RWPE2 (cell line): ENCODE measurements at regions not wholly inside any gene's neighbourhood (a gene's known extent, or its start where the extent isn't known, plus 50 kb on each side); places are given as distances from the start of the nearest gene placed in this dataset.

Experiments
- ATAC-seq: fragments of 200-7000 bp; cut with Tn5 transposase; 3 replicates; pipeline ENCODE4 v1.9.1; 2021; ENCODE audit warnings: low read depth
- DNase-seq: peaks from one replicate; pipeline ENCODE4 v3.0.0-alpha.2; 2020; ENCODE audit warnings: low spot score
- H3K27ac ChIP-seq: fragments of 450-650 bp; 2 replicates; pipeline ENCODE4 v1.5.1; 2017; ENCODE audit warnings: mild to moderate bottlenecking; ENCODE audit not compliant: poor library complexity, severe bottlenecking
- H3K27me3 ChIP-seq: fragments of 250-450 bp; sonication (Bioruptor Pico); 2 replicates; pipeline ENCODE4 v1.5.1; 2021; ENCODE audit warnings: mild to moderate bottlenecking, moderate library complexity; ENCODE audit not compliant: insufficient read depth, poor library complexity, severe bottlenecking
- H3K36me3 ChIP-seq: fragments of 250-450 bp; sonication (Bioruptor Pico); 2 replicates; pipeline ENCODE4 v1.5.1; 2020; ENCODE audit warnings: low read depth, mild to moderate bottlenecking, moderate library complexity
- H3K4me1 ChIP-seq: fragments of 250-450 bp; sonication (Bioruptor Pico); 2 replicates; pipeline ENCODE4 v1.5.1; 2021; ENCODE audit warnings: mild to moderate bottlenecking, moderate library complexity; ENCODE audit not compliant: insufficient read depth, poor library complexity, severe bottlenecking
- H3K4me3 ChIP-seq: fragments of 250-450 bp; sonication (Bioruptor Pico); 2 replicates; pipeline ENCODE4 v1.5.1; 2021; ENCODE audit warnings: mild to moderate bottlenecking, moderate library complexity; ENCODE audit not compliant: severe bottlenecking
- H3K9me3 ChIP-seq: fragments of 250-450 bp; sonication (Bioruptor Pico); 2 replicates; pipeline ENCODE4 v1.5.1; 2021; ENCODE audit warnings: mild to moderate bottlenecking, moderate library complexity; ENCODE audit not compliant: severe bottlenecking
- TF ChIP-seq, protein P1 (sequence below): fragments of 450-650 bp; IDR thresholded peaks from one replicate; pipeline ENCODE4 v1.5.1; 2017; ENCODE audit warnings: mild to moderate bottlenecking, moderate library complexity; ENCODE audit not compliant: poor library complexity, severe bottlenecking

DNA sequence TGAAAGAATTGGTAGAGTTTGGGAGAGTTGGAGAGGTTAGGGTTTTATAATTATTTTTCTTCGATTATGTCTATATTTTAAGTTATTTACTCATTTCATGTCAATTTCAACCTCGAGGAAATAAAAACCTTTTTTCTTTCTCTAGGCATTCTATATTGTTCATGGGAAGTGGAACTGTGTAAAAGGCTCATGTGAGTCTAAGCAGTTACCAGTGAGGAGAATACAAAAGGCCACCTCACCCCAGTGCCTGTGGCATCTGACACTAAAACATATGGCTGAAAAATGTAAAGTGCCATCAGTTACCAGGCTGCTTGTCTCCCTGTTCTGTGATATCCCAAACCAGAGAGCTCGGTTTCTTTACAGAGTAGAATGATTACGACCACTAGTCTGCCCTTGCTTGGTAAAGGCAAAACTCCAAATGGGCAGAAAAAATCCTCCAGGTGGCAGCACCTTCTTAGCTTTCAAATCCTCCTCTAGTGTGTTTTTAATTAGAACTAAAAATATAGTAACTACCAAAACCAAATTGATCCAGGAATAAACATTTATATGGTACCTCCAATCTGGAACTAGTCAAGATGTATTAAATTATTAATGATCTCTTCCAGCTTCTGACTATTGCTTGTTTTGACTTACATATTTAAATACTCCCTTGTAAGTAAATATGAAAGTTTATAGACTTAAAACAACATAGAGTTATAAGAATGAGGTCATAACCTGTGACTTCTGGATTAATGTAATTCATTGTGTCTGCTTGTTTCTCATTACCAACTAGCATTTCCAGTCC is 122.6 kb upstream of the MCHR2 start:
- H3K9me3 ChIP-seq = no peaks in the 10 kb centered on the region
- TF ChIP-seq, protein P1, sequence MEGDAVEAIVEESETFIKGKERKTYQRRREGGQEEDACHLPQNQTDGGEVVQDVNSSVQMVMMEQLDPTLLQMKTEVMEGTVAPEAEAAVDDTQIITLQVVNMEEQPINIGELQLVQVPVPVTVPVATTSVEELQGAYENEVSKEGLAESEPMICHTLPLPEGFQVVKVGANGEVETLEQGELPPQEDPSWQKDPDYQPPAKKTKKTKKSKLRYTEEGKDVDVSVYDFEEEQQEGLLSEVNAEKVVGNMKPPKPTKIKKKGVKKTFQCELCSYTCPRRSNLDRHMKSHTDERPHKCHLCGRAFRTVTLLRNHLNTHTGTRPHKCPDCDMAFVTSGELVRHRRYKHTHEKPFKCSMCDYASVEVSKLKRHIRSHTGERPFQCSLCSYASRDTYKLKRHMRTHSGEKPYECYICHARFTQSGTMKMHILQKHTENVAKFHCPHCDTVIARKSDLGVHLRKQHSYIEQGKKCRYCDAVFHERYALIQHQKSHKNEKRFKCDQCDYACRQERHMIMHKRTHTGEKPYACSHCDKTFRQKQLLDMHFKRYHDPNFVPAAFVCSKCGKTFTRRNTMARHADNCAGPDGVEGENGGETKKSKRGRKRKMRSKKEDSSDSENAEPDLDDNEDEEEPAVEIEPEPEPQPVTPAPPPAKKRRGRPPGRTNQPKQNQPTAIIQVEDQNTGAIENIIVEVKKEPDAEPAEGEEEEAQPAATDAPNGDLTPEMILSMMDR = peak; percentile 88
- no peak overlapping the region for H3K4me3 ChIP-seq
- no peaks in the 10 kb centered on the region for H3K27me3 ChIP-seq
- ATAC-seq (peak; percentile 80), DNase-seq (no peak)
- no peak overlapping the region for H3K27ac ChIP-seq
- no peaks in the 10 kb centered on the region for H3K4me1 ChIP-seq
- no peaks in the 10 kb centered on the region for H3K36me3 ChIP-seq

DNA sequence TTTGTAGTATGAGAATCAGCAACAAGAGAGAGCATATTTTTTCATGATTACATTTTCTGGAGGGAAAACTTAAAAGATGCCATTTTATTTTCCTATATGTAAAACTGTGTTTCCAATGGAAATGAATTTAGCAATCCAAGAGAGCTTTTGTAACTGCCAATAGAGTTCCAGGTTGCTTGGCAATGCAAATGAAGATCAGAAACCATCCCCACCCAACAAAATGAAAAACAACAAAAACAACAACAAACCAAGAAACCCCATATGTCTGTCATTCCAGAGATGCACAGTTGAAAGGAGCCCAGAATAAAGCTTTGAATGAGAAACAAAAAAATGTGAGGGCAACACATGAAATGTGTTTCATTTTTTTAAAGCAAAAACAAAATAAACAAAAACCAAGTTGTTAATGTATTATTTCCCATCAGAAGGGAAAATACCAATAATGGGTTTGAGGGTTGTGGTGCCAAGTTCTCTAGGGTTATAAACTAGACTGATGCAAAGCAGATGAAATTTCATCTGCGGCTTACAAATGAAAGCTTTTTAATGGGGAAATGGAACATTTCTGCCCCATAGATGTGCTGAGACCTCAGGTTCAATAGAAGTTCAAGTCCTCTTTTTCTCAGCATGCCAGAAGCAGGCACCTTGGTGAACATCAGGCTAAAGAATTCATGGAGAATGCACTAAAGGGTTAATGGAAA is 121.5 kb upstream of the MCHR2 start:
- no peak for ATAC-seq
- Histone ChIP-seq H3K27me3 (no peaks in the 10 kb centered on the region), H3K27ac (no peak overlapping the region), H3K9me3 (no peaks in the 10 kb centered on the region), H3K4me1 (no peaks in the 10 kb centered on the region), H3K36me3 (no peaks in the 10 kb centered on the region), H3K4me3 (no peak overlapping the region)
- DNase-seq = no peak
- TF ChIP-seq, protein P1 = no peak

DNA sequence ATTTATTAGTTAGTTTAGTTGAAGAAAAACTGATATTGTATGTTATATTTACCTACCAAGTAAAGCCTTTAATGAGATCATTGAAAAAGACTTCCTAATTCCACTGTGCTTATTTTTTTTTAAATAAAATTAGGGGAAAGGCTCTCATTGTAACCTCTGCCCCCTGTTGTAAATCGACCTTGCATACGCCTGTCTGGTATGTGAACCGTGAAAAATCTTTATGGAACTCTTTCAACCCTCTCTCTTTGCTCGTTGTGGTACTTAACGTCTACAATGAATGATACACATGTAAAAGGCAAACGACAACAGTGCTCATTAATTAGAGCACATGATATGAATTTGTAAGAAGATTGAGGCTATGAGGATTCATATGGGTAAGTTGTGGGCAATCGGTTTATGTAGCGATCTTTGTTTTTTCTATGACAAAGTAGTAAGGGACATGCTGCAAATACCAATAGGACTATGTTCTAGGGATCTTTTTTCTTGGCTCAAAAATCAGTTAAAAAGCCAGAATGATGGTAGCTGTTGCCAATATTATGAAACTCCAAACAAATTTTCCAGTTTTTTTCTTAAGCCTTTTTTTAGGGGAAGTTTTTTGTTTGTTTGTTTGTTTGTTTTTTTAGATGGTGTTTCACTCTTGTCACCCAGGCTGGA is 119.0 kb upstream of the MCHR2 start:
- Histone ChIP-seq H3K27me3 (no peaks in the 10 kb centered on the region), H3K4me3 (no peak overlapping the region), H3K27ac (no peak overlapping the region), H3K36me3 (no peaks in the 10 kb centered on the region), H3K4me1 (no peaks in the 10 kb centered on the region), H3K9me3 (no peaks in the 10 kb centered on the region)
- TF ChIP-seq, protein P1 = no peak
- DNase-seq (no peak), ATAC-seq (no peak)

DNA sequence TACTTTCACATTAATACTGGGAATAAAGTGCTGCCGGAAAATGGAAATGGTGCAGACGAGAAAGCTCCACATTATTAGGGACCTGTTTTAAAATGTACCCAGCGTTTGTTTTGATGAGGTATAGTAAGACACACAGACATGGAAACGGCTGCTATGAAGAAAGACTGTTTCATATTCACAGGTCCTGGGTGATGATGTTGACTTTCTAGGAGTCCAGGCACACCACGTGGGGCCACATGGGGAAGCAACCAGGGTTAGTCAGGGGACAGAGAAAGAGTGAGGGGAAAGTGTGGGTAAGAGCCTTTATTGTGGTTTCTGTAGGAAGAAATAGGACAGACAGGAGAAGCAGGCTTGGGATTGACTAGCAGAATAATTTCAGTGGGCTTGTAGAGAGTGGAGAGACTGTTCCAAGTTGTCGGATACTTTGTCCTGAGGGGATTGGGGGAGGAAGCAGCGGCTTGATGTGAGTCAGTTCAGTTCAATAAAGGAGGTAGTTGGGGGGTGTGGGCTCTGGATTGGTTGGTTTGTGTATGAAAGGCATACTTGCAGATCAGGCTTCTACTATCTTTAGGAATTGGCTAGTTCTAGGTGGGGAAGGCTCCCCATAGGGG is 112.0 kb upstream of the MCHR2 start:
- Histone ChIP-seq H3K27ac (no peak overlapping the region), H3K27me3 (no peaks in the 10 kb centered on the region), H3K4me1 (no peaks in the 10 kb centered on the region), H3K36me3 (no peaks in the 10 kb centered on the region), H3K4me3 (no peak overlapping the region), H3K9me3 (no peaks in the 10 kb centered on the region)
- DNase-seq (no peak), ATAC-seq (no peak)
- TF ChIP-seq, protein P1 = no peak
